PC-3 (cell line): ENCODE measurements at regions not wholly inside any gene's neighbourhood (a gene's known extent, or its start where the extent isn't known, plus 50 kb on each side); places are given as distances from the start of the nearest gene placed in this dataset.

ENCODE experiments used
- ATAC-seq: fragments of 200-7000 bp; cut with Tn5 transposase; 2 replicates; pipeline ENCODE4 v1.9.1; 2020; ENCODE audit warnings: mild to moderate bottlenecking, moderate library complexity
- BruUV-seq: library from RNA; stranded (reverse); fragments of 400-500 nt; replicated peaks from 2 replicates; lab custom pipeline; 2021; lab: Mats Ljungman, UMichigan
- CTCF ChIA-PET: fragments of 300-600 bp; sonication (Branson Sonifier 250); formaldehyde crosslinking; loops from one replicate; lab custom pipeline; 2022; ENCODE audit warnings: antibody characterized with exemption; lab: Charles Lee
- POLR2A ChIA-PET: fragments of 300-600 bp; sonication (Branson Sonifier 250); formaldehyde crosslinking; loops from one replicate; lab custom pipeline; 2022; ENCODE audit warnings: antibody characterized with exemption; ENCODE audit not compliant: unreplicated experiment; lab: Charles Lee
- DNase-seq: peaks from one replicate; pipeline ENCODE4 v3.0.0-alpha.2; 2015
- H2AFZ ChIP-seq: fragments of 300-600 bp; sonication (generic); 2 replicates; pipeline ENCODE4 v1.6.0; 2016; ENCODE audit warnings: antibody characterized with exemption, low read length
- H3F3A ChIP-seq: fragments of 300-600 bp; sonication (generic); one replicate; pipeline ENCODE4 v1.6.0; 2017; ENCODE audit warnings: antibody characterized with exemption, low read length, control low read depth, mild to moderate bottlenecking; ENCODE audit not compliant: unreplicated experiment
- H3K27ac ChIP-seq: fragments of 300-600 bp; sonication (generic); 2 replicates; pipeline ENCODE4 v1.5.1; 2016; ENCODE audit warnings: mild to moderate bottlenecking, low read length
- H3K27me3 ChIP-seq: fragments of 300-600 bp; sonication (generic); 2 replicates; pipeline ENCODE4 v1.6.1; 2016; ENCODE audit warnings: low read length, mixed read lengths
- H3K36me3 ChIP-seq: fragments of 300-600 bp; sonication (generic); 2 replicates; pipeline ENCODE4 v1.6.1; 2016; ENCODE audit warnings: low read depth, mixed run types, low read length, mixed read lengths
- H3K4me1 ChIP-seq: fragments of 300-600 bp; sonication (generic); 2 replicates; pipeline ENCODE4 v1.5.1; 2016; ENCODE audit warnings: low read length; ENCODE audit not compliant: insufficient read depth
- H3K4me2 ChIP-seq: fragments of 300-600 bp; sonication (generic); 2 replicates; pipeline ENCODE4 v1.6.0; 2016; ENCODE audit warnings: low read length
- H3K4me3 ChIP-seq: fragments of 300-600 bp; sonication (generic); 2 replicates; pipeline ENCODE4 v1.5.1; 2016; ENCODE audit warnings: mild to moderate bottlenecking, low read length, mixed read lengths
- H3K79me2 ChIP-seq: fragments of 300-600 bp; sonication (generic); 2 replicates; pipeline ENCODE4 v1.6.1; 2017; ENCODE audit warnings: low read length, mixed read lengths
- H3K9ac ChIP-seq: fragments of 300-600 bp; sonication (generic); 2 replicates; pipeline ENCODE4 v1.6.0; 2016; ENCODE audit warnings: mild to moderate bottlenecking, low read length
- H3K9me2 ChIP-seq: fragments of 300-600 bp; sonication (generic); replicated peaks from 2 replicates; pipeline ENCODE4 v1.6.1; 2016; ENCODE audit warnings: mixed run types, low read length, mixed read lengths
- H3K9me3 ChIP-seq: fragments of 300-600 bp; sonication (generic); 2 replicates; pipeline ENCODE4 v1.6.1; 2016; ENCODE audit warnings: low read length, mixed read lengths
- H4K20me1 ChIP-seq: fragments of 300-600 bp; sonication (generic); 2 replicates; pipeline ENCODE4 v1.6.1; 2016; ENCODE audit warnings: low read length, mixed read lengths
- EZH2 ChIP-seq: fragments of 300-600 bp; sonication (generic); IDR thresholded peaks from one replicate; pipeline ENCODE4 v1.6.1; 2017; ENCODE audit warnings: antibody characterized with exemption, mild to moderate bottlenecking, low read length; ENCODE audit not compliant: unreplicated experiment
- EZH2phosphoT487 ChIP-seq: fragments of 300-600 bp; sonication (generic); IDR thresholded peaks from 2 replicates; pipeline ENCODE4 v1.6.1; 2018; ENCODE audit warnings: mild to moderate bottlenecking, antibody characterized with exemption, low read length, borderline replicate concordance
- intact Hi-C: fragments of 100-400 bp; cut with micrococcal nuclease; formaldehyde crosslinking; loops from 2 replicates; pipeline ENCODE4 v1.9.0; 2023
- TF ChIP-seq, protein P1 (sequence below): fragments of 300-600 bp; sonication (generic); conservative IDR thresholded peaks from 2 replicates; pipeline ENCODE4 v1.5.1; 2017; ENCODE audit warnings: antibody characterized with exemption, low read depth, mild to moderate bottlenecking, low read length

DNA sequence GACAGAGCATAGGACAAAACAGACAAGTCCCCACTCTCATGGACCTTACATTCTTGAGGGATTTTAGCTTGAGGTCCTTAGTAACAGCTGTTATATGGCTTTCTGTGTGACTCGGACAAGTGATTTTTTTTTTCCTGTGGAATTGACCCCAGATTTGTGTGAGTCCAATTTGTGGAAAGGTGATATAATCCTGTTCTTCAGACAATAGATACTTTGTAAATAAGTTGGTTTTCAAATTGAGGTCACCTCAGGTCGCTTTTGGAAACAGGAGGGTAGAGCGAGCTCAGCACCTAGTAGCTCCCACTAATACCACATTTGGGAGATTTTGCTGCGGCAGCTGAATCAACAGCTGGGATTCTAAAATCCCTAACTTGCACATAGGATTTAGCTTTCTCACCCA lies 1008.8 kb downstream of the ADGRL3 start:
- no peaks in the 10 kb centered on the region for H4K20me1 ChIP-seq
- no peaks in the 10 kb centered on the region for H3K36me3 ChIP-seq
- ATAC-seq (no peak), DNase-seq (no peak)
- no peak overlapping the region for H3K4me3 ChIP-seq
- no peaks in the 10 kb centered on the region for H3K27me3 ChIP-seq
- no peak overlapping the region for H3K4me2 ChIP-seq
- H3K9me2 ChIP-seq = no peaks in the 10 kb centered on the region
- POLR2A ChIA-PET = no interaction called here
- no TSS peak for BruUV-seq
- intact Hi-C loops = no loop called here
- no peaks in the 10 kb centered on the region for H3K9me3 ChIP-seq
- TF ChIP-seq EZH2 = no peak
- no peak for TF ChIP-seq EZH2phosphoT487
- TF ChIP-seq, protein P1, sequence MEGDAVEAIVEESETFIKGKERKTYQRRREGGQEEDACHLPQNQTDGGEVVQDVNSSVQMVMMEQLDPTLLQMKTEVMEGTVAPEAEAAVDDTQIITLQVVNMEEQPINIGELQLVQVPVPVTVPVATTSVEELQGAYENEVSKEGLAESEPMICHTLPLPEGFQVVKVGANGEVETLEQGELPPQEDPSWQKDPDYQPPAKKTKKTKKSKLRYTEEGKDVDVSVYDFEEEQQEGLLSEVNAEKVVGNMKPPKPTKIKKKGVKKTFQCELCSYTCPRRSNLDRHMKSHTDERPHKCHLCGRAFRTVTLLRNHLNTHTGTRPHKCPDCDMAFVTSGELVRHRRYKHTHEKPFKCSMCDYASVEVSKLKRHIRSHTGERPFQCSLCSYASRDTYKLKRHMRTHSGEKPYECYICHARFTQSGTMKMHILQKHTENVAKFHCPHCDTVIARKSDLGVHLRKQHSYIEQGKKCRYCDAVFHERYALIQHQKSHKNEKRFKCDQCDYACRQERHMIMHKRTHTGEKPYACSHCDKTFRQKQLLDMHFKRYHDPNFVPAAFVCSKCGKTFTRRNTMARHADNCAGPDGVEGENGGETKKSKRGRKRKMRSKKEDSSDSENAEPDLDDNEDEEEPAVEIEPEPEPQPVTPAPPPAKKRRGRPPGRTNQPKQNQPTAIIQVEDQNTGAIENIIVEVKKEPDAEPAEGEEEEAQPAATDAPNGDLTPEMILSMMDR = no peak
- no peak overlapping the region for H3K9ac ChIP-seq
- no peak overlapping the region for H2AFZ ChIP-seq
- H3K4me1 ChIP-seq = no peaks in the 10 kb centered on the region
- no peaks in the 10 kb centered on the region for H3K79me2 ChIP-seq
- CTCF ChIA-PET = no interaction called here
- H3F3A ChIP-seq = no peaks in the 10 kb centered on the region
- H3K27ac ChIP-seq = no peak overlapping the region

DNA sequence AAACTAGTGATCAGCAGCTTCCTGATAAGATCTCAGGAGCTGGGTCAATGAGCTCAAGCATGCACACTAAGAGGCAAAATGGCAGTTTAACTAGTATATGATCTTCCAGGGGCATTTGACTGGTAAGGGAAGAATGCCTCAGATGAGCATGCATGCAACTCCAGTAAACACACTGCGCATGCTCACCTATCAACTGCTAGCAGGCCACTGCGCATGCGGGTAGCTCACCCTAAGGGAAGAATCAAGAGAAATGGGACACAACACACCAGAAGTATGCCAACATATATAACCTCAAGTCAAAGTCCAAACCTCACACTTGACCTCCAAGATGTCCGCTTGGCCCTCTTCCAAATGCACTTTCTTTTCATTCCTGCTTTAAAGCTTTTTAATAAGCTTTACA lies 1004.0 kb downstream of the ADGRL3 start:
- Histone ChIP-seq H3K4me1 (no peaks in the 10 kb centered on the region), H3F3A (no peaks in the 10 kb centered on the region), H2AFZ (no peak overlapping the region), H3K79me2 (no peaks in the 10 kb centered on the region), H4K20me1 (no peaks in the 10 kb centered on the region), H3K9me2 (no peaks in the 10 kb centered on the region), H3K4me3 (no peak overlapping the region), H3K36me3 (no peaks in the 10 kb centered on the region), H3K9me3 (no peaks in the 10 kb centered on the region), H3K27ac (no peak overlapping the region), H3K9ac (no peak overlapping the region), H3K27me3 (no peaks in the 10 kb centered on the region), H3K4me2 (no peak overlapping the region)
- ATAC-seq = no peak
- intact Hi-C loops = no loop called here
- POLR2A ChIA-PET = no interaction called here
- CTCF ChIA-PET = no interaction called here
- no peak for DNase-seq
- TF ChIP-seq EZH2 (no peak), EZH2phosphoT487 (no peak)
- TF ChIP-seq, protein P1 = no peak
- BruUV-seq = no TSS peak

DNA sequence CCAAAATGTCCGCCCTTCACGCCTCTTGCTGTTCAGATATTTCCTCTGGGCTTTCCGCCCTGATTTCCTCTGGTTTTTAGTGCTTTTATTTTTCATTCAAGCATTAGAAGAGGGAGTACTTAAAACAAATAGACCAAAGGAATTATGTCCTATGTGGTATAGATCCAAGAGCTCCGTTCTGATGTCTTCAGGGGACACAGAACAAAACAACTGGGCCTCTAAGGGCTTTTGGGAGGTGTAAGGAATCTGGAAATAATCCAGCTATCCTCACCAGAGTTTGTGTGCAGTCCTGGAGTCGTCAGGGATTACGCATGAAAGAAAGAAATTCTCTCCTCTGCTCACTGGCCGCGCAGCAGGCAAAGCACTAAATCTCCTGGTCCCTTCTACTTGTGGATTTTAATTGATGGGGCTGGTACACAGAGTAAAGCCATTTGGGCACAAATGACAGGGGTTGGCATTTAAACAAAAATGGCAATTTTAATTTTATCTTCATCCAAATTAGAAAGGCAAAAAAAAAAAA lies 999.2 kb downstream of the ADGRL3 start:
- Histone ChIP-seq H2AFZ (peak overlapping the region; percentile 16; the same call in 1 of the 2 replicates), H3K4me3 (no peak overlapping the region), H3K9ac (no peak overlapping the region), H3K79me2 (no peaks in the 10 kb centered on the region), H3K4me2 (no peak overlapping the region), H3K9me3 (no peaks in the 10 kb centered on the region), H4K20me1 (no peaks in the 10 kb centered on the region), H3K36me3 (no peaks in the 10 kb centered on the region), H3K27ac (no peak overlapping the region), H3K9me2 (no peaks in the 10 kb centered on the region), H3F3A (no peaks in the 10 kb centered on the region), H3K4me1 (no peaks in the 10 kb centered on the region), H3K27me3 (no peaks in the 10 kb centered on the region)
- intact Hi-C loops = no loop called here
- CTCF ChIA-PET = no interaction called here
- ATAC-seq (no peak), DNase-seq (no peak)
- BruUV-seq = no TSS peak
- POLR2A ChIA-PET = no interaction called here
- TF ChIP-seq EZH2 (no peak), EZH2phosphoT487 (no peak)
- TF ChIP-seq, protein P1 = no peak
